Body of pancreas (tissue), 4 donors: ENCODE measurements at regions not wholly inside any gene's neighbourhood (a gene's known extent, or its start where the extent isn't known, plus 50 kb on each side); places are given as distances from the start of the nearest gene placed in this dataset.

Experiments
- POLR2A ChIP-seq, 3 donors: fragments of 450-650 bp; IDR thresholded peaks; one replicate each; pipeline ENCODE4 v1.6.1; 2016; ENCODE audit warnings: antibody characterized with exemption in 3 of 3, mild to moderate bottlenecking in 2 of 3
- TF ChIP-seq, protein P1 (sequence below), 7 experiments: fragments of 450-650 bp in 4 of 7; fragments of 200-600 bp in 3 of 7; sonication (generic) in 3 of 7; IDR thresholded peaks; one replicate each; pipeline ENCODE4 v1.5.1; 2016 to 2019; ENCODE audit warnings: antibody characterized with exemption in 7 of 7

DNA sequence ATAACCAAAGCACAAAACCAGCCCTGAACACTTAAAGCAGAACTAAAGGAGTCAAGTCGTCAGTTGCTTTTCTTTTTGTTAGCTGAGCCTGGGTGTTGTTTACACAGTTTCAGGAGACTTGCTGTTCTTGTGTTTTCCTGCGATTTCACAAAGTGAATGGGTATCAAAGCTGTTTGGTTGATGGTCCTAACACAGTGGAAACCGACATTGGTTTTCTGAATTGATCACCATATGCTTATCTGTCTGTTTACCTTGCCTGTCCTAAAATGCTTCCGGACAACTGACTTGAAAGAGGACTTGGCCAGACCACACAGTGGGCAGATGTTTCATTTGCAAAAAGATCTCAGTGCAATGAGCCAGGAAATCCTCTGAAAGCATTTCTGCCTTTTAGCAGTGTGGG is 676.4 kb downstream of the PRELID2 start:
- TF ChIP-seq, protein P1, sequence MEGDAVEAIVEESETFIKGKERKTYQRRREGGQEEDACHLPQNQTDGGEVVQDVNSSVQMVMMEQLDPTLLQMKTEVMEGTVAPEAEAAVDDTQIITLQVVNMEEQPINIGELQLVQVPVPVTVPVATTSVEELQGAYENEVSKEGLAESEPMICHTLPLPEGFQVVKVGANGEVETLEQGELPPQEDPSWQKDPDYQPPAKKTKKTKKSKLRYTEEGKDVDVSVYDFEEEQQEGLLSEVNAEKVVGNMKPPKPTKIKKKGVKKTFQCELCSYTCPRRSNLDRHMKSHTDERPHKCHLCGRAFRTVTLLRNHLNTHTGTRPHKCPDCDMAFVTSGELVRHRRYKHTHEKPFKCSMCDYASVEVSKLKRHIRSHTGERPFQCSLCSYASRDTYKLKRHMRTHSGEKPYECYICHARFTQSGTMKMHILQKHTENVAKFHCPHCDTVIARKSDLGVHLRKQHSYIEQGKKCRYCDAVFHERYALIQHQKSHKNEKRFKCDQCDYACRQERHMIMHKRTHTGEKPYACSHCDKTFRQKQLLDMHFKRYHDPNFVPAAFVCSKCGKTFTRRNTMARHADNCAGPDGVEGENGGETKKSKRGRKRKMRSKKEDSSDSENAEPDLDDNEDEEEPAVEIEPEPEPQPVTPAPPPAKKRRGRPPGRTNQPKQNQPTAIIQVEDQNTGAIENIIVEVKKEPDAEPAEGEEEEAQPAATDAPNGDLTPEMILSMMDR (IDR thresholded peaks at IDR 0.05) = no peak
- TF ChIP-seq POLR2A (IDR thresholded peaks at IDR 0.05) = no peak
